ENCODE measurements at regions not wholly inside any gene's neighbourhood (a gene's known extent, or its start where the extent isn't known, plus 50 kb on each side); places are given as distances from the start of the nearest gene placed in this dataset.
"Not testable (repeated sequence)": the region's sequence is repeated elsewhere in the genome, so short reads cannot be mapped to it uniquely, and the experiment has no call there.

GRCh38 chr2:238615187-238615586 is 188.5 kb downstream of the ASB1 start:
- no peak overlapping the region for H2AFZ ChIP-seq
- no peaks in the 10 kb centered on the region for H3F3A ChIP-seq (ENCODE audit: insufficient read depth)
- H3K27ac ChIP-seq = no peak overlapping the region
- H3K79me2 ChIP-seq (ENCODE audit: insufficient read depth) = no peaks in the 10 kb centered on the region
- H3K27me3 ChIP-seq (replicated peaks; ENCODE audit: insufficient read depth) = no peaks in the 10 kb centered on the region
- no peak overlapping the region for H3K4me3 ChIP-seq
- no peaks in the 10 kb centered on the region for H4K20me1 ChIP-seq (ENCODE audit: insufficient read depth)
- no peaks in the 10 kb centered on the region for H3K9me3 ChIP-seq (ENCODE audit: low read depth)
- H3K4me1 ChIP-seq (ENCODE audit: insufficient read depth) = no peaks in the 10 kb centered on the region
- no peak for TF ChIP-seq EZH2phosphoT487 (IDR thresholded peaks at IDR 0.05; ENCODE audit: insufficient read depth, low read depth)
- TF ChIP-seq EZH2 (IDR thresholded peaks at IDR 0.05; ENCODE audit: insufficient read depth, poor library complexity, severe bottlenecking) = no peak
- no peak overlapping the region for H3K4me2 ChIP-seq (ENCODE audit: unreplicated experiment)
- H3K36me3 ChIP-seq (ENCODE audit: low read depth) = no peaks in the 10 kb centered on the region
- H3K9me2 ChIP-seq (ENCODE audit: insufficient read depth) = no peaks in the 10 kb centered on the region
- DNase-seq = no peak
- no peak overlapping the region for H3K9ac ChIP-seq
- in situ Hi-C loops (cut with MboI) = no loop called here
- 82 to 97% methylated on average over 5 of the region's 5 CpGs for WGBS, 2 experiments (ENCODE audit: low coverage in 1 of 2, low lambda C conversion rate in 2 of 2, missing lambda C conversion rate in 2 of 2)

GRCh38 chr2:238616681-238617080 is 190.0 kb downstream of the ASB1 start:
- Histone ChIP-seq H3K4me2 (ENCODE audit: unreplicated experiment) (no peak overlapping the region), H3K9me3 (ENCODE audit: low read depth) (no peaks in the 10 kb centered on the region), H3K4me3 (no peak overlapping the region), H3K9ac (no peak overlapping the region), H4K20me1 (ENCODE audit: insufficient read depth) (no peaks in the 10 kb centered on the region), H3K9me2 (ENCODE audit: insufficient read depth) (no peaks in the 10 kb centered on the region), H2AFZ (no peak overlapping the region), H3K79me2 (ENCODE audit: insufficient read depth) (no peaks in the 10 kb centered on the region), H3K27me3 (replicated peaks; ENCODE audit: insufficient read depth) (no peaks in the 10 kb centered on the region), H3K36me3 (ENCODE audit: low read depth) (no peaks in the 10 kb centered on the region), H3K4me1 (ENCODE audit: insufficient read depth) (no peaks in the 10 kb centered on the region), H3F3A (ENCODE audit: insufficient read depth) (no peaks in the 10 kb centered on the region), H3K27ac (no peak overlapping the region)
- no peak for TF ChIP-seq EZH2phosphoT487 (IDR thresholded peaks at IDR 0.05; ENCODE audit: insufficient read depth, low read depth)
- no peak for TF ChIP-seq EZH2 (IDR thresholded peaks at IDR 0.05; ENCODE audit: insufficient read depth, poor library complexity, severe bottlenecking)
- WGBS, 2 experiments (ENCODE audit: low coverage in 1 of 2, low lambda C conversion rate in 2 of 2, missing lambda C conversion rate in 2 of 2) = 68 to 71% methylated on average over 5 of the region's 5 CpGs
- in situ Hi-C loops (cut with MboI) = no loop called here
- no peak for DNase-seq

- H3K4me2 ChIP-seq (ENCODE audit: unreplicated experiment); H3K4me3 ChIP-seq; H3K9ac ChIP-seq; H3K9me3 ChIP-seq (ENCODE audit: low read depth); H3K27ac ChIP-seq; H3K9me2 ChIP-seq (ENCODE audit: insufficient read depth); H2AFZ ChIP-seq; H3K27me3 ChIP-seq (replicated peaks; ENCODE audit: insufficient read depth); in situ Hi-C loops (cut with MboI); H3K79me2 ChIP-seq (ENCODE audit: insufficient read depth); H3F3A ChIP-seq (ENCODE audit: insufficient read depth); DNase-seq; H4K20me1 ChIP-seq (ENCODE audit: insufficient read depth); H3K4me1 ChIP-seq (ENCODE audit: insufficient read depth); H3K36me3 ChIP-seq (ENCODE audit: low read depth): not testable (repeated sequence)
- 77 to 93% methylated on average over 2 of the region's 2 CpGs for WGBS, 2 experiments (ENCODE audit: low coverage in 1 of 2, low lambda C conversion rate in 2 of 2, missing lambda C conversion rate in 2 of 2)
Observed at GRCh38 chr2:238618494-238619283, 192.0 kb downstream of the ASB1 start.

GRCh38 chr2:238627899-238628298 is 201.2 kb downstream of the ASB1 start:
- Histone ChIP-seq H4K20me1 (ENCODE audit: insufficient read depth) (no peaks in the 10 kb centered on the region), H3K4me1 (ENCODE audit: insufficient read depth) (no peaks in the 10 kb centered on the region), H3K4me2 (ENCODE audit: unreplicated experiment) (no peak overlapping the region), H3K9me3 (ENCODE audit: low read depth) (no peaks in the 10 kb centered on the region), H2AFZ (no peak overlapping the region), H3K9me2 (ENCODE audit: insufficient read depth) (no peaks in the 10 kb centered on the region), H3K27me3 (replicated peaks; ENCODE audit: insufficient read depth) (no peaks in the 10 kb centered on the region; the same call in 1 of the 2 replicates), H3K79me2 (ENCODE audit: insufficient read depth) (no peaks in the 10 kb centered on the region), H3K27ac (no peak overlapping the region), H3K4me3 (no peak overlapping the region), H3K36me3 (ENCODE audit: low read depth) (no peaks in the 10 kb centered on the region), H3K9ac (no peak overlapping the region), H3F3A (ENCODE audit: insufficient read depth) (no peaks in the 10 kb centered on the region)
- 53 to 59% methylated on average over 3 of the region's 3 CpGs for WGBS, 2 experiments (ENCODE audit: low coverage in 1 of 2, low lambda C conversion rate in 2 of 2, missing lambda C conversion rate in 2 of 2)
- no peak for DNase-seq
- in situ Hi-C loops (cut with MboI) = no loop called here
- TF ChIP-seq EZH2phosphoT487 (IDR thresholded peaks at IDR 0.05; ENCODE audit: insufficient read depth, low read depth) (no peak), EZH2 (IDR thresholded peaks at IDR 0.05; ENCODE audit: insufficient read depth, poor library complexity, severe bottlenecking) (no peak)

- TF ChIP-seq EZH2 (IDR thresholded peaks at IDR 0.05; ENCODE audit: insufficient read depth, poor library complexity, severe bottlenecking) (no peak), EZH2phosphoT487 (IDR thresholded peaks at IDR 0.05; ENCODE audit: insufficient read depth, low read depth) (no peak)
- Histone ChIP-seq H4K20me1 (ENCODE audit: insufficient read depth) (no peaks in the 10 kb centered on the region), H3F3A (ENCODE audit: insufficient read depth) (no peaks in the 10 kb centered on the region), H3K4me2 (ENCODE audit: unreplicated experiment) (no peak overlapping the region), H3K36me3 (ENCODE audit: low read depth) (no peaks in the 10 kb centered on the region), H3K4me1 (ENCODE audit: insufficient read depth) (no peaks in the 10 kb centered on the region), H3K9me2 (ENCODE audit: insufficient read depth) (no peaks in the 10 kb centered on the region), H3K9me3 (ENCODE audit: low read depth) (no peaks in the 10 kb centered on the region), H3K79me2 (ENCODE audit: insufficient read depth) (no peaks in the 10 kb centered on the region), H2AFZ (no peak overlapping the region), H3K9ac (no peak overlapping the region), H3K27me3 (replicated peaks; ENCODE audit: insufficient read depth) (no peaks in the 10 kb centered on the region; the same call in 1 of the 2 replicates), H3K4me3 (no peak overlapping the region), H3K27ac (no peak overlapping the region)
- 60 to 65% methylated on average over 8 of the region's 8 CpGs for WGBS, 2 experiments (ENCODE audit: low coverage in 1 of 2, low lambda C conversion rate in 2 of 2, missing lambda C conversion rate in 2 of 2)
- in situ Hi-C loops (cut with MboI) = no loop called here
- DNase-seq = no peak
Observed at GRCh38 chr2:238629064-238629463, 202.3 kb downstream of the ASB1 start.

All from GM23248 (cell line).